GM12878 (cell line): ENCODE measurements at regions not wholly inside any gene's neighbourhood (a gene's known extent, or its start where the extent isn't known, plus 50 kb on each side); places are given as distances from the start of the nearest gene placed in this dataset.
A peak's percentile ranks its signal among the peaks of the same experiment; 100 is the strongest.

Experiments used
- ATAC-seq: fragments of 200-7000 bp; cut with Tn5 transposase; 3 replicates; pipeline ENCODE4 v1.9.1; 2020; ENCODE audit warnings: mild to moderate bottlenecking, moderate library complexity
- BruUV-seq: library from RNA; stranded (reverse); fragments of 400-500 nt; replicated peaks from 2 replicates; lab custom pipeline; 2021; lab: Mats Ljungman, UMichigan
- CTCF ChIA-PET: fragments of 300-600 bp; sonication (Branson Sonifier 250); formaldehyde crosslinking; extraction: SDS; loops from one replicate; lab custom pipeline; 2021; ENCODE audit warnings: inconsistent platforms; lab: Yijun Ruan, JAX
- POLR2A ChIA-PET: fragments of 350-600 bp; formaldehyde crosslinking; extraction: SDS; loops from one replicate; lab custom pipeline; 2021; ENCODE audit warnings: inconsistent platforms; lab: Charles Lee
- RAD21 ChIA-PET: fragments of 300-600 bp; sonication (Branson Sonifier 250); formaldehyde crosslinking; loops from one replicate; lab custom pipeline; 2023; ENCODE audit warnings: antibody characterized with exemption; ENCODE audit not compliant: unreplicated experiment; lab: Charles Lee
- SMC1A ChIA-PET: fragments of 300-600 bp; sonication (Branson Sonifier 250); formaldehyde crosslinking; loops from one replicate; lab custom pipeline; 2023; ENCODE audit not compliant: unreplicated experiment, uncharacterized antibody; lab: Charles Lee
- DNase-seq: peaks from one replicate; pipeline ENCODE4 v3.0.0-alpha.2; 2011; ENCODE audit warnings: low read depth, low spot score
- FAIRE-seq: peaks from 3 replicates; lab custom pipeline; 2011; peaks lifted over from hg19 to GRCh38; lab: Jason Lieb, UNC
- H2AFZ ChIP-seq: 2 replicates; pipeline ENCODE4 v1.6.0; 2011; ENCODE audit warnings: low read depth, low read length, control low read depth; ENCODE audit not compliant: control insufficient read depth
- H3K27ac ChIP-seq: 2 replicates; pipeline ENCODE4 v1.5.1; 2011; ENCODE audit warnings: control low read depth; ENCODE audit not compliant: control insufficient read depth, insufficient read depth
- H3K27me3 ChIP-seq, 2 experiments: replicated peaks in 1 of 2; 2 replicates each; pipeline versions ENCODE4 v1.6.0 to v1.6.1; 2011; ENCODE audit warnings: low read length in 1 of 2; ENCODE audit not compliant: control insufficient read depth in 2 of 2, insufficient read depth in 2 of 2
- H3K36me3 ChIP-seq, 2 experiments: 2 replicates each; pipeline ENCODE4 v1.5.1; 2011; ENCODE audit warnings: low read length in 1 of 2; ENCODE audit not compliant: control insufficient read depth in 2 of 2, insufficient read depth in 2 of 2
- H3K4me1 ChIP-seq: 2 replicates; pipeline ENCODE4 v1.6.1; 2011; ENCODE audit warnings: mild to moderate bottlenecking, low read length, moderate library complexity, mixed read lengths; ENCODE audit not compliant: control insufficient read depth, insufficient read depth
- H3K4me2 ChIP-seq: 2 replicates; pipeline ENCODE4 v1.6.0; 2011; ENCODE audit warnings: control low read depth; ENCODE audit not compliant: control insufficient read depth, insufficient read depth
- H3K4me3 ChIP-seq: fragments of 200-600 bp; sonication (generic); 2 replicates; pipeline ENCODE4 v1.5.1; 2016
- H3K79me2 ChIP-seq: 2 replicates; pipeline ENCODE4 v1.6.0; 2011; ENCODE audit warnings: low read length; ENCODE audit not compliant: control insufficient read depth, insufficient read depth
- H3K9ac ChIP-seq: 2 replicates; pipeline ENCODE4 v1.8.0; 2011; ENCODE audit warnings: low read length, control low read depth, mixed read lengths; ENCODE audit not compliant: control insufficient read depth, insufficient read depth
- H3K9me3 ChIP-seq: replicated peaks from 3 replicates; pipeline ENCODE4 v1.5.1; 2011; ENCODE audit warnings: mild to moderate bottlenecking, low read length; ENCODE audit not compliant: control insufficient read depth, insufficient read depth
- H4K20me1 ChIP-seq: 2 replicates; pipeline ENCODE4 v1.6.0; 2011; ENCODE audit not compliant: control insufficient read depth, insufficient read depth
- CHD4 ChIP-seq: fragments of 200-600 bp; sonication (generic); IDR thresholded peaks from 2 replicates; pipeline ENCODE4 v1.6.1; 2016; ENCODE audit warnings: mild to moderate bottlenecking
- EZH2 ChIP-seq: IDR thresholded peaks from 2 replicates; pipeline ENCODE4 v1.6.1; 2012; ENCODE audit warnings: low read depth, mild to moderate bottlenecking, control low read depth, inconsistent platforms, low read length, borderline replicate concordance; ENCODE audit not compliant: control insufficient read depth
- GABPA ChIP-seq: IDR thresholded peaks from 2 replicates; pipeline ENCODE4 v1.6.1; 2014; ENCODE audit warnings: antibody characterized with exemption, low read depth, mild to moderate bottlenecking, inconsistent platforms
- LARP7 ChIP-seq: fragments of 450-650 bp; IDR thresholded peaks from 2 replicates; pipeline ENCODE4 v1.6.1; 2017; ENCODE audit warnings: mild to moderate bottlenecking
- MEF2A ChIP-seq: IDR thresholded peaks from 2 replicates; pipeline ENCODE4 v1.6.1; 2011; ENCODE audit warnings: low read depth, mild to moderate bottlenecking, low read length, moderate library complexity; ENCODE audit not compliant: insufficient read depth
- MTA2 ChIP-seq: fragments of 450-650 bp; IDR thresholded peaks from 2 replicates; pipeline ENCODE4 v1.6.1; 2016; ENCODE audit warnings: low read depth, mild to moderate bottlenecking, moderate library complexity
- NR2C1 ChIP-seq: fragments of 450-650 bp; IDR thresholded peaks from 2 replicates; pipeline ENCODE4 v1.6.1; 2017; ENCODE audit warnings: antibody characterized with exemption, mild to moderate bottlenecking, moderate library complexity
- NR2F1 ChIP-seq: fragments of 450-650 bp; conservative IDR thresholded peaks from 2 replicates; pipeline ENCODE4 v1.6.1; 2017; ENCODE audit warnings: mild to moderate bottlenecking
- POLR2AphosphoS5 ChIP-seq: IDR thresholded peaks from 2 replicates; pipeline ENCODE4 v1.6.1; 2011; ENCODE audit warnings: mild to moderate bottlenecking, low read length, inconsistent platforms
- RAD51 ChIP-seq: fragments of 450-650 bp; IDR thresholded peaks from 2 replicates; pipeline ENCODE4 v1.6.1; 2016; ENCODE audit warnings: moderate library complexity, mild to moderate bottlenecking, inconsistent platforms
- SPI1 ChIP-seq: IDR thresholded peaks from 2 replicates; pipeline ENCODE4 v1.6.1; 2011; ENCODE audit warnings: low read depth, mild to moderate bottlenecking, low read length, moderate library complexity, borderline replicate concordance; ENCODE audit not compliant: insufficient read depth
- YBX1 ChIP-seq: fragments of 450-650 bp; IDR thresholded peaks from 2 replicates; pipeline ENCODE4 v1.6.1; 2016; ENCODE audit warnings: antibody characterized with exemption
- ZBTB33 ChIP-seq: fragments of 450-650 bp; IDR thresholded peaks from 2 replicates; pipeline ENCODE4 v1.6.1; 2017; ENCODE audit warnings: mild to moderate bottlenecking
- WGBS: methylation state at CpG from one replicate; pipeline ENCODE4 v1.1.6; 2016; ENCODE audit warnings: low lambda C conversion rate; ENCODE audit not compliant: insufficient replicate concordance, insufficient coverage; ENCODE audit errors: missing lambda C conversion rate; 5-methylcytosine and 5-hydroxymethylcytosine counted together
- in situ Hi-C: fragments of 300-500 bp; cut with MboI; formaldehyde crosslinking; loops from 9 replicates; pipeline ENCODE4 v1.14.3; 2018; ENCODE audit warnings: mixed read lengths
- intact Hi-C: fragments of 100-400 bp; cut with micrococcal nuclease; formaldehyde crosslinking; loops from one replicate; pipeline ENCODE4 v1.14.2; 2022; ENCODE audit not compliant: unreplicated experiment

- intact Hi-C loops (no loop called here), in situ Hi-C loops (no loop called here)
- Histone ChIP-seq H3K79me2 (no peaks in the 10 kb centered on the region), H3K36me3 (no peaks in the 10 kb centered on the region), H3K27ac (no peak overlapping the region), H3K9me3 (no peaks in the 10 kb centered on the region), H3K9ac (no peak overlapping the region), H3K4me3 (no peak overlapping the region), H4K20me1 (no peaks in the 10 kb centered on the region), H3K4me2 (no peak overlapping the region), H3K4me1 (peaks cover 6% of the 10 kb centered on the region), H2AFZ (peak overlapping the region; percentile 39), H3K27me3 (no peaks in the 10 kb centered on the region)
- ChIA-PET POLR2A (interaction anchor here (0.6 to 1.1 kb wide), 3 partner anchors 10 to 884 kb away, joined by 3 to 5 read pairs (median 4); no protein-coding TSS in a partner anchor), CTCF (no interaction called here), SMC1A (no interaction called here), RAD21 (interaction anchor here (0.7 kb wide), 1 partner anchor 10 kb away, joined by 3 read pairs; no protein-coding TSS in a partner anchor)
- no TSS peak for BruUV-seq
- no peak for FAIRE-seq
- no peak for DNase-seq
- WGBS: 76% methylated on average over 5 of the region's 5 CpGs
- no peak for ATAC-seq
- TF ChIP-seq CHD4 (no peak), SPI1 (peak; percentile 57; the same call in 1 of the 2 replicates), LARP7 (no peak), EZH2 (no peak), ZBTB33 (no peak)
Observed at GRCh38 chr12:31817120-31817519, 88.3 kb upstream of the AMN1 start.

- BruUV-seq: no TSS peak
- Histone ChIP-seq H3K9ac (no peak overlapping the region), H4K20me1 (no peaks in the 10 kb centered on the region), H3K4me3 (no peak overlapping the region), H3K27ac (no peak overlapping the region), H3K36me3 (no peaks in the 10 kb centered on the region), H3K27me3 (no peaks in the 10 kb centered on the region), H3K9me3 (no peaks in the 10 kb centered on the region), H3K4me2 (no peak overlapping the region), H2AFZ (no peak overlapping the region), H3K79me2 (no peaks in the 10 kb centered on the region), H3K4me1 (peaks cover 15% of the 10 kb centered on the region)
- FAIRE-seq: no peak
- intact Hi-C loops (no loop called here), in situ Hi-C loops (no loop called here)
- ChIA-PET POLR2A (no interaction called here), CTCF (no interaction called here), SMC1A (interaction anchor here (0.6 to 1.6 kb wide), 6 partner anchors 11 to 179 kb away, joined by 3 to 6 read pairs (median 3); partner anchors contain the start of gene ETFBKMT), RAD21 (interaction anchor here (0.7 to 1.1 kb wide), 2 partner anchors 69 to 977 kb away, joined by 3 read pairs; no protein-coding TSS in a partner anchor)
- 100% methylated on average over 1 of the region's 1 CpG for WGBS
- ATAC-seq: no peak
- no peak for DNase-seq
- TF ChIP-seq NR2F1 (no peak), POLR2AphosphoS5 (no peak), MTA2 (no peak), YBX1 (no peak), MEF2A (no peak), NR2C1 (no peak), GABPA (no peak), RAD51 (no peak)
Observed at GRCh38 chr12:31815096-31815495, 86.3 kb upstream of the AMN1 start.
